ENCODE measurements at regions not wholly inside any gene's neighbourhood (a gene's known extent, or its start where the extent isn't known, plus 50 kb on each side); places are given as distances from the start of the nearest gene placed in this dataset.

- no peaks in the 10 kb centered on the region for H3K79me2 ChIP-seq (ENCODE audit: control insufficient read depth in 1 of 2, insufficient read depth in 2 of 2, low read length in 2 of 2)
- no peak overlapping the region for H2BK5ac ChIP-seq (ENCODE audit: low read depth, low read length)
- no peak overlapping the region for H3K14ac ChIP-seq (ENCODE audit: insufficient read length)
- H4K5ac ChIP-seq (ENCODE audit: insufficient read length, low read depth, low read length): no peak overlapping the region
- no peak overlapping the region for H2BK12ac ChIP-seq (ENCODE audit: low read depth, low read length)
- H2BK15ac ChIP-seq (ENCODE audit: low read length): no peak overlapping the region
- H3K4me1 ChIP-seq (replicated peaks in 1 of 4; ENCODE audit: control insufficient read depth in 3 of 4, insufficient read depth in 4 of 4, low read length in 3 of 4): no peaks in the 10 kb centered on the region
- no peaks in the 10 kb centered on the region for H3K79me1 ChIP-seq (ENCODE audit: low read depth, low read length)
- H2BK120ac ChIP-seq (replicated peaks; ENCODE audit: low read depth, low read length): no peak overlapping the region
- H2BK20ac ChIP-seq (ENCODE audit: low read length): no peak overlapping the region
- H3K4me3 ChIP-seq (ENCODE audit: extremely low read depth in 1 of 4, insufficient read depth in 2 of 4, low read depth in 3 of 4, low read length in 4 of 4): no peak overlapping the region
- FAIRE-seq: no peak
- H3K23ac ChIP-seq (ENCODE audit: insufficient read length): no peak overlapping the region
- no peak overlapping the region for H3K4ac ChIP-seq (replicated peaks; ENCODE audit: insufficient read length, low read depth, low read length)
- peaks cover 0 to 3% of the 10 kb centered on the region in 2 experiments; a peak in 1 of 4 replicates for H3K9me3 ChIP-seq (ENCODE audit: insufficient read depth in 2 of 2, low read depth in 1 of 2, low read length in 1 of 2)
- CTCF ChIA-PET (ENCODE audit: partially characterized antibody): no interaction called here
- H3K9ac ChIP-seq (replicated peaks in 1 of 4; ENCODE audit: extremely low read depth in 1 of 4, low read depth in 3 of 4, low read length in 3 of 4): no peak overlapping the region
- H3K56ac ChIP-seq (replicated peaks; ENCODE audit: insufficient read length, low read depth, low read length): no peak overlapping the region
- no peak overlapping the region for H3K4me2 ChIP-seq (ENCODE audit: insufficient read depth in 1 of 2, low read depth in 2 of 2, low read length in 2 of 2)
- 89% methylated on average over 3 of the region's 3 CpGs; no CpG with 5 or more reads in 1 of the 2 experiments for WGBS, 2 experiments (ENCODE audit: extremely low coverage in 1 of 2, insufficient coverage in 1 of 2, insufficient read length in 1 of 2, insufficient replicate concordance in 2 of 2, low coverage in 1 of 2, low lambda C conversion rate in 2 of 2, missing lambda C conversion rate in 1 of 2)
- no peak for DNase-seq (ENCODE audit: low read depth in 1 of 2, low spot score in 2 of 2)
- H3K27ac ChIP-seq (ENCODE audit: low read depth, low read length): no peak overlapping the region
- POLR2A ChIA-PET (ENCODE audit: partially characterized antibody): no interaction called here
- no peaks in the 10 kb centered on the region for H3K23me2 ChIP-seq (ENCODE audit: low read depth, low read length)
- no peak overlapping the region for H2AK5ac ChIP-seq (ENCODE audit: low read depth, low read length)
- H4K91ac ChIP-seq (replicated peaks; ENCODE audit: insufficient read length, low read length): no peak overlapping the region
- H3K36me3 ChIP-seq (ENCODE audit: control insufficient read depth in 2 of 4, insufficient read depth in 4 of 4, low read length in 3 of 4): no peaks in the 10 kb centered on the region
- H4K20me1 ChIP-seq (replicated peaks in 1 of 2; ENCODE audit: control insufficient read depth in 1 of 2, insufficient read depth in 2 of 2, low read length in 2 of 2): no peaks in the 10 kb centered on the region
- no peak overlapping the region for H2AFZ ChIP-seq (ENCODE audit: low read length)
- no peak overlapping the region for H3K18ac ChIP-seq (ENCODE audit: extremely low read depth, low read length)
- H3K27me3 ChIP-seq (replicated peaks in 1 of 4; ENCODE audit: control insufficient read depth in 3 of 4, extremely low read depth in 1 of 4, insufficient read depth in 3 of 4, low read length in 3 of 4): no peaks in the 10 kb centered on the region
- no peak overlapping the region for H4K8ac ChIP-seq (ENCODE audit: extremely low read depth, insufficient read depth, low read length)
- TF ChIP-seq RFX5 (IDR thresholded peaks at IDR 0.05; ENCODE audit: borderline replicate concordance, low read depth, low read length) (no peak), CBX5 (IDR thresholded peaks at IDR 0.05; ENCODE audit: low read depth, low read length) (no peak), KDM4A (IDR thresholded peaks at IDR 0.05; ENCODE audit: low read depth, low read length, severe bottlenecking) (no peak), RBBP5 (IDR thresholded peaks at IDR 0.05; ENCODE audit: borderline replicate concordance, low read depth, low read length) (no peak), SAP30 (IDR thresholded peaks at IDR 0.05; ENCODE audit: insufficient read depth, insufficient replicate concordance, low read length) (no peak), CBX8 (IDR thresholded peaks at IDR 0.05; ENCODE audit: borderline replicate concordance, low read depth, low read length) (no peak), HDAC2 (IDR thresholded peaks at IDR 0.05; ENCODE audit: borderline replicate concordance in 1 of 2, low read depth in 2 of 2, low read length in 2 of 2) (no peak), CREB1 (IDR thresholded peaks at IDR 0.05) (no peak), MAX (IDR thresholded peaks at IDR 0.05) (no peak), PHF8 (conservative IDR thresholded peaks at IDR 0.05; ENCODE audit: low read depth, low read length) (no peak), CHD1 (IDR thresholded peaks at IDR 0.05; ENCODE audit: low read depth, low read length) (no peak), JUND (IDR thresholded peaks at IDR 0.05; ENCODE audit: low read length) (no peak), SP2 (IDR thresholded peaks at IDR 0.05; ENCODE audit: low read length) (no peak)
These were observed 551.4 kb downstream of the TBC1D4 start for GRCh38 chr13:74930402-74931165.
